Endothelial cell of umbilical vein (primary cell): ENCODE measurements at regions not wholly inside any gene's neighbourhood (a gene's known extent, or its start where the extent isn't known, plus 50 kb on each side); places are given as distances from the start of the nearest gene placed in this dataset.

Experiments
- CTCF ChIP-seq, 2 donors: IDR thresholded peaks; 1 replicate in 1 of 2; 2 replicates in 1 of 2; pipeline ENCODE4 v1.5.1; 2011; ENCODE audit warnings: low read length in 2 of 2, mild to moderate bottlenecking in 2 of 2, moderate library complexity in 2 of 2, control low read depth in 1 of 2, inconsistent platforms in 1 of 2, low read depth in 1 of 2; ENCODE audit not compliant: insufficient read depth in 1 of 2; ENCODE audit errors: extremely low read depth in 1 of 2
- EZH2 ChIP-seq: IDR thresholded peaks from 2 replicates; pipeline ENCODE4 v1.6.1; 2012; ENCODE audit warnings: borderline replicate concordance, low read depth, mild to moderate bottlenecking, moderate library complexity, low read length, inconsistent platforms; ENCODE audit not compliant: severe bottlenecking
- FOS ChIP-seq: IDR thresholded peaks from 2 replicates; pipeline ENCODE4 v1.6.1; 2011; ENCODE audit warnings: mild to moderate bottlenecking, low read length, moderate library complexity, borderline replicate concordance; ENCODE audit not compliant: insufficient read depth
- GATA2 ChIP-seq: IDR thresholded peaks from 2 replicates; pipeline ENCODE4 v1.7.0; 2011; ENCODE audit warnings: low read depth, mild to moderate bottlenecking, moderate library complexity, mixed read lengths, low read length; ENCODE audit not compliant: insufficient read length, insufficient read depth
- JUN ChIP-seq: IDR thresholded peaks from 2 replicates; pipeline ENCODE4 v1.6.1; 2011; ENCODE audit warnings: borderline replicate concordance, low read depth; ENCODE audit not compliant: insufficient read length, insufficient read depth
- MAX ChIP-seq: IDR thresholded peaks from 2 replicates; pipeline ENCODE4 v1.6.1; 2011; ENCODE audit not compliant: insufficient read depth, insufficient read length
- POLR2A ChIP-seq: IDR thresholded peaks from 2 replicates; pipeline ENCODE4 v1.6.1; 2012; ENCODE audit warnings: low read depth, mild to moderate bottlenecking, control low read depth, low read length
- POLR2AphosphoS5 ChIP-seq: IDR thresholded peaks from 2 replicates; pipeline ENCODE4 v1.6.1; 2012; ENCODE audit warnings: low read depth, mild to moderate bottlenecking, control low read depth, low read length, moderate library complexity; ENCODE audit not compliant: insufficient read depth

GRCh38 chr4:152065545-152065944 is 304.7 kb upstream of the GATB start:
- TF ChIP-seq POLR2AphosphoS5: no peak
- no peak for TF ChIP-seq CTCF (IDR thresholded peaks at IDR 0.05; ENCODE audit: extremely low read depth in 1 of 2, insufficient read depth in 1 of 2, low read depth in 1 of 2, low read length in 2 of 2)
- no peak for TF ChIP-seq EZH2
- TF ChIP-seq POLR2A: no peak
- TF ChIP-seq JUN: no peak
- no peak for TF ChIP-seq MAX
- TF ChIP-seq GATA2: no peak
- TF ChIP-seq FOS: no peak
